GM13977 (cell line): ENCODE measurements at regions not wholly inside any gene's neighbourhood (a gene's known extent, or its start where the extent isn't known, plus 50 kb on each side); places are given as distances from the start of the nearest gene placed in this dataset.

Source experiments
- DNase-seq: peaks from one replicate; pipeline ENCODE4 v3.0.0; 2012; ENCODE audit warnings: low spot score
- CTCF ChIP-seq: IDR thresholded peaks from 2 replicates; pipeline ENCODE4 v1.5.1; 2012; ENCODE audit warnings: mild to moderate bottlenecking, control low read depth; ENCODE audit not compliant: insufficient read depth; ENCODE audit errors: extremely low read depth, missing control alignments
- in situ Hi-C: fragments of 300-500 bp; cut with MboI; formaldehyde crosslinking; loops from one replicate; pipeline ENCODE4 v1.12.0; 2022; ENCODE audit warnings: low sequenced_read_pairs, low pct_unique_long_range_greater_than_20kb, mixed read lengths, inconsistent platforms; ENCODE audit not compliant: unreplicated experiment

GRCh38 chr12:11973396-11973795, 97.3 kb upstream of the BCL2L14 start:
- in situ Hi-C loops: no loop called here
- no peak for TF ChIP-seq CTCF
- DNase-seq: no peak

DNA sequence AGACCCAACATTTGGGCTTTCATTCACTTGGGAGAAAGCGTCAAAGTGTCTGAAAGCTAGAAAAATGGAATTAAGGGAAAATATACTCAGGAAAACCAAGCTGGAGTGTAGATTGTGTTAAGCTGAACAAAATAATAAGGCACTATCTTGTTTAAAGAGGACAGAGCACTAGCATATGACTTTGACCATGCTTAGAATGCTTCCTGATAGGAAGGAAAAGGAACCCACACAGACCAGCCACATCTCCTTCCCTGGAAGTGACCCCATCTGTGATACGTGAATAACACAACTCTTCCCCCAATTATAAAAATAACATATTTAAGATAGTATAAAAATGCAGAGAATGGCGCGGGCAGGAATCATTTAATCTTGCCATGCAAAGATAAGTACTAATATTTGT, 94.7 kb upstream of the BCL2L14 start:
- in situ Hi-C loops: no loop called here
- DNase-seq: no peak
- TF ChIP-seq CTCF: no peak

DNA sequence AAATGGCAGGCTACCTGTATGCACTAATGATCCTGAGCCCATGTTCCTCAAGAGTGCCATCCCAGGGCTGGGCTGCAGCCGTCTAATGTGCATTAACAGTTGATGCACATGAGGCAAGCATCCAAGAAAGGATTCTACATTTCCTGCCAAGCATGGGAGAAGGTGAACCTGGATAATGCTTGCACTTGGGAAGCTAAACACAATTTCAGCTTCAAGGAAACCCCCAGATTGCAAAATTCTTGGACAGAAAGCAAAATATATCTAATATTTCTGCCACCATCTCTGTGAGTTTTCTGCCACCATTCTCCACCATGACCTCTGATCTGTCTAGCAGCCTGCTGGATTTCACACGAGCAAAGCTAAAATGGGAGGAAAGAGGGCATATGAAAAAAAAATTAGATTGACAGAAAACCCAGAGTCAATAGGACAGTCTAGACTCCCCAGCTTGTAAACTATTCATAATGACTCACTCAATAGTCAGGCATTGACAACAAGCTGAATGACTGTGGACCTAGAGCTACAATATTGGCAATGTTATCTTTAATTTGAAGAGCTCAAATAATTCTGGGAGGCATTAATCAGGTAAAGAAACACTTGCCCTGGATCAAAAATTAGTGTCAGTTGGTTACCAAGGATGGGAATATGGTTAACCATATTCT, 91.9 kb upstream of the BCL2L14 start:
- in situ Hi-C loops: no loop called here
- no peak for TF ChIP-seq CTCF
- DNase-seq: no peak

DNA sequence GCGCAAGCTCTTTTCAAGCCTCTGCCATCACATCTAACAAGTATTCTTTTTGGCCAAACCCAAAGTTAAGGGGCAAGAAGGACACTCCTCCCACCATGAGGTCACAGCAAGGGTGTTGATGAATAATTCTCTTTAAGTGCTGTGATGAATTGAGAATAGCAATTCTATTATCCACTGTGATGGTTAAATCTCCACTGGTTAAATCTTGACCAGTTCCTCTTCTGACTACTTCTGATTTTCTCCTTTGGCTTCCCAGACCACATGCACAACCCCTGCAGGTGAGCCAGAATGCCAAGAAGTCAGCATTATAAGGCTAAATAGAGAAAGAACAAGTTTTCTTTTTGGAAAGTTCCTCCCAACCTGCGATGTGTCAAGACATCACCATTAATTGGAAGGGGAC, 90.6 kb upstream of the BCL2L14 start:
- no peak for DNase-seq
- no peak for TF ChIP-seq CTCF
- in situ Hi-C loops: no loop called here

DNA sequence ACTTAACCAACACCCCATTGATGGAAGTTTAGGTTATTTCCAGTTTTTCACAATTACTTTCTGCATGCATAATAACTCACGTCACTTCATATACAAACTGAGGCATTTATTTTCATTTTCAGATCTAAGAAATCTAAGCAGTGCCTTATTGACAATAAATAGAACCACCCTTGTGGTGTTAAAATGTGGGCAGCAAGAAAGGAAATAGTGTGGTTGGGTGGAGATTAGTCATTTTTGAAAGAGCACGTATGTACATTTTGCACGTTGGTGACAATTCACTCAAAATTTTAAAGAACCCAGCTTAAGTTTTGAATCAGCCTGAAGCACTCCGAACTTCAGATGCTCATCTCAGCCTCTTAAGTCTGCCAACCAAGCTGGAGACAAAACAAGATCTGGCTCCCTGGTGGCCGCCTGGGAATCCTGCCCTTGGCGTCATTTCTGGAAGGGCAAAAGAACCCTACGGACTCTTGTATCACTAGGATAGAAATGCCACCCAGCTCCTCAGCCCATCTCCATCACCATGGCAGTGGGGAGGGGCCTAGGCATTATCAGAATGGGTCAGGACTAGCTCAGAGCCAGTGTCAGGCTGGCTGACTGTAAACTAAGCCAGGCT, 89.5 kb upstream of the BCL2L14 start:
- in situ Hi-C loops: no loop called here
- TF ChIP-seq CTCF: no peak
- DNase-seq: peak; percentile 70

- no peak for TF ChIP-seq CTCF
- in situ Hi-C loops: no loop called here
Measured at GRCh38 chr12:11984417-11984816, 86.3 kb upstream of the BCL2L14 start.

More at GRCh38 chr12:11984417-11984816, 86.3 kb upstream of the BCL2L14 start:
- no peak for DNase-seq
